Skeletal muscle tissue (tissue), 3 donors: ENCODE measurements at regions not wholly inside any gene's neighbourhood (a gene's known extent, or its start where the extent isn't known, plus 50 kb on each side); places are given as distances from the start of the nearest gene placed in this dataset.

Experiments
- H3K27ac ChIP-seq: one replicate; pipeline ENCODE4 v1.7.0; 2013; ENCODE audit warnings: mild to moderate bottlenecking, low read depth, low read length, inconsistent platforms
- H3K27me3 ChIP-seq, 3 donors: one replicate each; pipeline ENCODE4 v1.7.0; 2013; ENCODE audit warnings: low read length in 3 of 3; ENCODE audit not compliant: control insufficient read depth in 3 of 3, insufficient read depth in 3 of 3
- H3K36me3 ChIP-seq, 3 donors: one replicate each; pipeline ENCODE4 v1.7.0; 2013; ENCODE audit warnings: low read length in 3 of 3; ENCODE audit not compliant: control insufficient read depth in 3 of 3, insufficient read depth in 3 of 3
- H3K4me1 ChIP-seq, 3 donors: one replicate each; pipeline ENCODE4 v1.7.0; 2013; ENCODE audit warnings: low read length in 3 of 3, mild to moderate bottlenecking in 3 of 3; ENCODE audit not compliant: control insufficient read depth in 3 of 3, insufficient read depth in 3 of 3
- H3K4me3 ChIP-seq, 3 donors: one replicate each; pipeline ENCODE4 v1.7.0; 2013; ENCODE audit warnings: low read length in 3 of 3
- H3K9ac ChIP-seq, 3 donors: one replicate each; pipeline ENCODE4 v1.7.0; 2013; ENCODE audit warnings: low read length in 3 of 3, mild to moderate bottlenecking in 3 of 3, moderate library complexity in 2 of 3, low read depth in 1 of 3
- H3K9me3 ChIP-seq, 3 donors: one replicate each; pipeline ENCODE4 v1.7.0; 2013; ENCODE audit warnings: low read length in 3 of 3; ENCODE audit not compliant: control insufficient read depth in 3 of 3
- donor health status: Osteomylitis.

GRCh38 chr2:239465017-239466001 is 64.5 kb upstream of the HDAC4 start:
- Histone ChIP-seq H3K9me3 (no peaks in the 10 kb centered on the region), H3K4me1 (peaks cover 21 to 27% (median 21%) of the 10 kb centered on the region in 3 donors), H3K36me3 (no peaks in the 10 kb centered on the region), H3K27ac (peak overlapping the region; percentile 45), H3K27me3 (peaks cover 6 to 11% (median 6%) of the 10 kb centered on the region in 3 donors), H3K9ac (no peak overlapping the region), H3K4me3 (no peak overlapping the region)

GRCh38 chr2:239464166-239465016 is 63.6 kb upstream of the HDAC4 start:
- H3K27ac ChIP-seq = peak overlapping the region; percentile 45
- no peaks in the 10 kb centered on the region for H3K36me3 ChIP-seq
- H3K9ac ChIP-seq = peak overlapping the region in 1 of 3 donors; percentile 50
- H3K4me3 ChIP-seq = no peak overlapping the region
- H3K27me3 ChIP-seq = peaks cover 6 to 11% (median 6%) of the 10 kb centered on the region in 3 donors
- H3K9me3 ChIP-seq = no peaks in the 10 kb centered on the region
- H3K4me1 ChIP-seq = peaks cover 21 to 27% (median 21%) of the 10 kb centered on the region in 3 donors

- Histone ChIP-seq H3K9ac (peak overlapping the region in 1 of 3 donors; percentile 50), H3K36me3 (no peaks in the 10 kb centered on the region), H3K27me3 (peaks cover 6 to 11% (median 6%) of the 10 kb centered on the region in 3 donors), H3K4me1 (peaks cover 21 to 27% (median 21%) of the 10 kb centered on the region in 3 donors), H3K9me3 (no peaks in the 10 kb centered on the region), H3K4me3 (no peak overlapping the region), H3K27ac (no peak overlapping the region)
Measured at GRCh38 chr2:239463541-239464165, 62.8 kb upstream of the HDAC4 start.

- Histone ChIP-seq H3K4me1 (peaks cover 21 to 27% (median 21%) of the 10 kb centered on the region in 3 donors), H3K4me3 (peak overlapping the region in 1 of 3 donors; percentile 35), H3K9me3 (no peaks in the 10 kb centered on the region), H3K27me3 (peaks cover 4 to 14% (median 6%) of the 10 kb centered on the region in 3 donors), H3K9ac (peak overlapping the region in 1 of 3 donors; percentile 50), H3K36me3 (no peaks in the 10 kb centered on the region), H3K27ac (no peak overlapping the region)
Measured at GRCh38 chr2:239462671-239463506, 62.1 kb upstream of the HDAC4 start.

GRCh38 chr2:239462191-239462515 is 61.3 kb upstream of the HDAC4 start:
- Histone ChIP-seq H3K27me3 (peaks cover under 1 to 15% (median 4%) of the 10 kb centered on the region in 3 donors), H3K27ac (no peak overlapping the region), H3K4me3 (no peak overlapping the region), H3K36me3 (no peaks in the 10 kb centered on the region), H3K9ac (no peak overlapping the region), H3K4me1 (peaks cover 21 to 27% (median 21%) of the 10 kb centered on the region in 3 donors), H3K9me3 (no peaks in the 10 kb centered on the region)

GRCh38 chr2:239461291-239462190 is 60.7 kb upstream of the HDAC4 start:
- no peak overlapping the region for H3K4me3 ChIP-seq

GRCh38 chr2:239460780-239461179 is 60.0 kb upstream of the HDAC4 start:
- Histone ChIP-seq H3K9me3 (no peaks in the 10 kb centered on the region), H3K4me3 (no peak overlapping the region), H3K27me3 (peaks cover 0 to 19% (median 9%) of the 10 kb centered on the region in 3 donors), H3K36me3 (no peaks in the 10 kb centered on the region), H3K4me1 (peaks cover 21 to 27% (median 21%) of the 10 kb centered on the region in 3 donors), H3K27ac (no peak overlapping the region), H3K9ac (no peak overlapping the region)

More at GRCh38 chr2:239461291-239462190, 60.7 kb upstream of the HDAC4 start:
- Histone ChIP-seq H3K27ac (no peak overlapping the region), H3K4me1 (peaks cover 21 to 27% (median 21%) of the 10 kb centered on the region in 3 donors), H3K27me3 (peaks cover 0 to 20% (median 8%) of the 10 kb centered on the region in 3 donors), H3K9ac (no peak overlapping the region), H3K36me3 (no peaks in the 10 kb centered on the region), H3K9me3 (no peaks in the 10 kb centered on the region)

- Histone ChIP-seq H3K4me3 (no peak overlapping the region), H3K9ac (no peak overlapping the region), H3K27me3 (peaks cover 0 to 14% (median 13%) of the 10 kb centered on the region in 3 donors), H3K36me3 (no peaks in the 10 kb centered on the region), H3K4me1 (peaks cover 14 to 20% (median 15%) of the 10 kb centered on the region in 3 donors), H3K9me3 (no peaks in the 10 kb centered on the region), H3K27ac (no peak overlapping the region)
Measured at GRCh38 chr2:239459606-239460005, 58.8 kb upstream of the HDAC4 start.
